OCI-LY3 (cell line): ENCODE measurements at regions not wholly inside any gene's neighbourhood (a gene's known extent, or its start where the extent isn't known, plus 50 kb on each side); places are given as distances from the start of the nearest gene placed in this dataset.

Experiments
- CTCF ChIP-seq: fragments of 200-600, 300-600 bp; sonication (generic); IDR thresholded peaks from 2 replicates; pipeline ENCODE4 v1.5.1; 2014; ENCODE audit warnings: antibody characterized with exemption, low read length, low read depth
- EZH2phosphoT487 ChIP-seq: fragments of 200-600 bp; shearing (Covaris generic); IDR thresholded peaks from 2 replicates; pipeline ENCODE4 v1.6.1; 2018; ENCODE audit warnings: antibody characterized with exemption, mixed run types, low read depth

- TF ChIP-seq EZH2phosphoT487 (no peak), CTCF (no peak)
Measured at GRCh38 chr10:84588426-84588825, 260.0 kb downstream of the CCSER2 start.
